Fibroblast of peridontal ligament (primary cell): ENCODE measurements at regions not wholly inside any gene's neighbourhood (a gene's known extent, or its start where the extent isn't known, plus 50 kb on each side); places are given as distances from the start of the nearest gene placed in this dataset.

Experiments used
- DNase-seq: peaks from one replicate; pipeline ENCODE4 v3.0.0-alpha.2; 2010; ENCODE audit errors: extremely low read depth

DNA sequence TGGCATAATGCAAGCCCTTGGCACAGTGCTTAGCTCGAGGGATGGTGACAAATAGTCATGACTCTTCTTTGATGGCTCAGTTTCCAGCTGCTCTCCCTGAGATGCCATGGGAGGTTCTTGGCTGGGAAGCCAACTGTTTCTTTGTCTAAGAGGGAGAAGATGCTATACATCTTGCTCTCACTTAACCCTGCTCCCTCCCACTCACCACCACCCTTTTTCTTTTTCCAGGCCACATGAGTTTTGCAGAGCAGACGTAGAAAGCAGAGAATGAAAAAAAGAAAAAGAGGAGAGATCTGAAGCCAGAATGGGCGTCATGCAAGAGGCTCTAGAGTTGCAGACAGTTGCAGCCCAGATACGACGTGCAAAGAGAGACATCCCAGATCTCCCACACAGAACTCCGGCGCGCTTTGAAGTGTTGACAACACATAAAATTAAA is 160.5 kb downstream of the FGF18 start:
- DNase-seq: peak; percentile 7

DNA sequence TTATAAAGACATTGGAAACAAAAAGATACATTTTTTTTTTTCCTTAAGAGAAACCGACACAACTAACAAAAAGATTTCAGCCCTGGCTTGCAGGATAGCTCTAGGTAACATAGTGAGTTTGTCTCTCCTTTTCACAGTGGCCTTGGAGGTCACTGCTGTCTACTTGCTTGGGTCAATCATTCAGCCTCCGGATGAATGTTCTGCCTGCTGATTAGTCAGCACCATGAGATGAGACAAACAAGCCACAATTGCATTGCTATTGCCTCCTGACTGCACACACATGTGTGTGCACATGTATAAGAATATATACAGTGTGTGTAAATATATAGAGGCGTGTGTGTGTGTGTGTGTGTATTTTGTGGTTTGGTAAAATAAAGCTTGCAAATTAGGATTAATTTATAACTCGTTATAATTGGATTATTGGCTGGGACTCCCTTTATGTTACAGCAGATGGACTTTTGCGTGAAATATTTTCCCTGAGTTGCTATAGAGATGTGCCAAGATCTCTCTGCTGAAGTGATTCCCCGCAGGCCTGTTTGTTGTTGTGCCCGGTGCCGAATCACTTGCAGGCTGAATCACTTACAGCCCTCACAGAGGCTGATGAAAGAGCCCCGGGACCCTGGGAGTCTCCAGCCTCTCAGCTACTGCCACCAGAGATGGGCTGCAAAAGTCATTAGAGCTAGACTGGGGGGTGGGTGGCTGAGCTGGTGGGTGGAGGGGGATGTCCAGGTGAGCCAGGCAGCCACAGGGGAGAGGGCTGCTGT is 161.2 kb downstream of the FGF18 start:
- peak; percentile 41 for DNase-seq

DNA sequence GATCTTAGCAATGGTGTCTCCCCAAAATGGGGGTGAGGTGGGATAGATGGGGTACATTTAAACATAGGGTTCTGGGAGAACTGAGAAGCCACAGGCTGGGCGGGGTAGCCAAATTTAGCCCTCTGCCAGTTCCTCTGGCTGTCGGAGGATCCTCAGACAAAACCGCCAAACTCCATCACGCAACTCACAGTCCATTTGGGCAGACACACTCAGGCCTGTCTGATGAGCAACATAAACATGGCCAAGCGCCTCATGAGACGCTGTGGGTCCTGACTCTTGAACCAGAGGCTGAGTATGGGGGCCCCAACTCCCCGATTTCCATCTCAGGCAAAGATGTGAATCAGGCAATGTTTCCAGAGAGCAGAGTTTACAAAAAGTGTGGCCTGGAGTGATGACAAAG is 162.3 kb downstream of the FGF18 start:
- no peak for DNase-seq

DNA sequence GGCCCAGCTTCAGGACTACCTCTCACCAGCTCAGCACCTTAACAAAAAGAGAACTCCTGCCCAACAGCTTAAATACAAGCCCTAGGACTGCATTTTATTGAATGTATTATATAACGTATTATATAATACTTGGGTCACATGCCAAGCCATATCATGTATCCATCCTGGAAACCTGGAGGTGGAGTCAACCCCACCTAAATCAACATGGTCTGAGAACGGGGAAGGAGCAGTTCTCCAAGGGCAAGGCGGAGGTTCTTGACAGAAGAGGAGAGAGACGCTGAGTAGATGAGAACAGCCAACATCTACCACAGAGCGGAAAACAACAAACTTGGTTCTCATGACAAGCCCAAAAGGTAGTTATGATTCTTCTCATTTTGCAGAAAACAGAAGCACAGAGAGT is 163.4 kb downstream of the FGF18 start:
- no peak for DNase-seq

GRCh38 chr5:171585981-171586380 is 166.5 kb downstream of the FGF18 start:
- no peak for DNase-seq

- no peak for DNase-seq
Observed at GRCh38 chr5:171586436-171586835, 167.0 kb downstream of the FGF18 start.

GRCh38 chr5:171588046-171588445 is 168.6 kb downstream of the FGF18 start:
- DNase-seq: no peak

DNA sequence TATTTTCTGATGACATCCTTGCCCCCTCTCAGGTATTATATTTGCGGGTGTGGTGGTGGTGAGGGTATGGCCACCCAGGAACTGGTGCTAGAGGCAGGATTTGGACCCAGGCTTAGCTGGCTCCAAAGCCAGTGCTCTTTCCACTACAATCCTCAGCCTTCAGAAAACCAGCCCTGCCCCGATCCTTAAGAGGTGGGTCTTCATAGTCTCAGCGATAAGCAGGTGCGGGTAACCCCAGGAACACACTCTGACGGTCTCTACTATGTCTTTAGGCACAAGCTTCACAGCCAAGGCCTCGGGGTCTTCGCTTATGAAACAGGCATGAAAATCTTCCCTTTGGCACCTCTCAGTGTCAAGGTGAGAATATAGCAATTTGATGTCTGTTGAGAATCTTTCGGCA is 169.3 kb downstream of the FGF18 start:
- no peak for DNase-seq

- DNase-seq: no peak
Observed at GRCh38 chr5:171589461-171589860, 170.0 kb downstream of the FGF18 start.

GRCh38 chr5:171592076-171592475 is 172.6 kb downstream of the FGF18 start:
- no peak for DNase-seq

DNA sequence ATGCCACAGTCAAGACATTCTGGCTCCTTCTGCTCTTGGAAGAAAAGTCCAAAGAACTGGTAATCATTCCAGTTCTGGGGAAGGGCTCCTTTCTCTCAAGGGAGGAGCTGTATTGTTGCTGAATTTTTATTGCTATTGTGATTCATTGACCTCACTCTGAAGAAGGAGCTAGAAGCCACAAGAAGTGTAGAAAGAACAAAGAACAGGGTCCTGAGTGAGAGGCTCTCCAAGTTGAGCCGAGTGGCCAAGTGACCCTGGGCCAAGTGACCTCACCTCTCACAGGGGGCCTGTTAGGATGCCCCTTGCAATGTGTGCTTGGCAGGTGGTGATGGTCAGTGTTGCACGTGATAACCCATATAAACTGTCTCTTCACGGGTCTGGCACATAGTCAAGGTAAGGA is 173.3 kb downstream of the FGF18 start:
- DNase-seq: no peak

GRCh38 chr5:171593401-171593800 is 174.0 kb downstream of the FGF18 start:
- no peak for DNase-seq

- DNase-seq: no peak
Observed at GRCh38 chr5:171593976-171594375, 174.5 kb downstream of the FGF18 start.

DNA sequence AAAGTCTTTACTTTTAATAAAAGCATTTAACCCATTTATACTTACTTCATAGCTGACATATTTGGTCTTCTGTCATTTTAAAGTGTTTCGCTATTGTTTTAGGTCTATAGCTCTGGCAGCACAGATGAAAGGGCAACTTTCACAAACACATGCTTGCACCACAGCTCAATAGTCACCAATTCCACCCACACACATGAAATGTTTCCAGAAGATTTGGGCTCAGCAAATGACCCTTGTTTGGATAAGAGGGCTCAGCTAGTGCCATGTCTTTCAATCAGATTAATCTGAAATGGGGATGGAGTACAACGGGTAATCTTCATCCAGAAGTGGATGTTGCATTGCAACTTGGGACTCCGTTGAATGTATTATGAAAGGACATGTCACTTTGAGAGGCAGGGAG is 176.0 kb downstream of the FGF18 start:
- no peak for DNase-seq

- peak; percentile 59 for DNase-seq
Observed at GRCh38 chr5:171595801-171596231, 176.4 kb downstream of the FGF18 start.

GRCh38 chr5:171596391-171596878 is 177.0 kb downstream of the FGF18 start:
- peak; percentile 64 for DNase-seq

DNA sequence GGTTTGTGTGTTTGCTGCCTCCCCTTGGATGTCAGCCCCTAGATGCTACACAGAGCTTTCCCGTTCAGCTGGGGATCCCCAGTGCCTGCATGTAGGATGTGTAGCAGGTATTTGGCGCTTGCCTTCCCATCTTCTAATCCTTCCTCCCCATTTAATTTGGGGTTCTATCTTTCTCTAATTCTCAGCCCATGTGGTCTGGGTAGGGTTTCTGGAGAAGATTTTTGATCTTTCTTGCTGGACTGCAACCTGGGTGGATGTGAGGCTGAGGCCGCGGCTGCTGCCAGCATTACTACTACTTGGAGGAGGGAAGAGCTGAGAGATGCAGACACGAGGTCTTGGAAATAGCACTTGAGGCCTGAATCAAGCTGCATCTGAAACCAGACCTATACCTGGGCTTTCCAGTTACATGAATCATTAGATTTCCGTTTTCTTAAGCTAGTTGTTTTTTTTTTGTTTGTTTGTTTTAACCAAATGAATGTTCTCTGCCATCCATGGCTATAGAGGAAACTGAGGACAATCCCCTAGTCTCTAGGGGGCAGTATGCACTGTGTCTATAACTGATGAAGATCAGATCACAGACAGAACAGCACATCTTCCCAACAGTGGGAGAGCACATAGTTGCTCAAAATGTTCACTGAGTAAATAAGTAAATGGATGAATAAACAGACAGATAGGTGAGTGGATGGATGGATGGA is 178.6 kb downstream of the FGF18 start:
- DNase-seq: no peak

DNA sequence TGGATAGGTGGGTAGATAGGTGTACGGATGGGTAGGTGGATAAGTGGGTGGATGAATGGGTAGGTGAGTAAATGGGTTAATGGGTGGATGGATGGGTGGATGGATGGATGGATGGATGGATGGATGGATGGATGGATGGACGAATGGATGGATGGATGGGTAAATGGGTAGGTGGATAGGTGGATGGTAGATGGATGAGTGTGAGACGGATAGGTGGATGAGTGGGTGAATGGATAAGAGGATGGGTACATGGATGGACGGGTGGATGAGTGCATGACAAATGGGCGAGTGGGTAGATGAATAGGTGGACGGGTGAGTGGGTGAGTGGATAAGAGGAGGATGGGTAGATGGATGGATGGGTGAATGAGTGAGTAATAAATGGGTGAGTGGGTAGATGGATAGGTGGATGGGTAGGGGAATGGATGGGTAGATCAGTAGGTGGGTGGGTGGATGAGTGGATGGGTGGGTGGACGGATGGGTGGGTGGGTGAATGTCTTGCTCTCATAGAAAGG is 179.2 kb downstream of the FGF18 start:
- no peak for DNase-seq

- no peak for DNase-seq
Observed at GRCh38 chr5:171599411-171599810, 180.0 kb downstream of the FGF18 start.

DNA sequence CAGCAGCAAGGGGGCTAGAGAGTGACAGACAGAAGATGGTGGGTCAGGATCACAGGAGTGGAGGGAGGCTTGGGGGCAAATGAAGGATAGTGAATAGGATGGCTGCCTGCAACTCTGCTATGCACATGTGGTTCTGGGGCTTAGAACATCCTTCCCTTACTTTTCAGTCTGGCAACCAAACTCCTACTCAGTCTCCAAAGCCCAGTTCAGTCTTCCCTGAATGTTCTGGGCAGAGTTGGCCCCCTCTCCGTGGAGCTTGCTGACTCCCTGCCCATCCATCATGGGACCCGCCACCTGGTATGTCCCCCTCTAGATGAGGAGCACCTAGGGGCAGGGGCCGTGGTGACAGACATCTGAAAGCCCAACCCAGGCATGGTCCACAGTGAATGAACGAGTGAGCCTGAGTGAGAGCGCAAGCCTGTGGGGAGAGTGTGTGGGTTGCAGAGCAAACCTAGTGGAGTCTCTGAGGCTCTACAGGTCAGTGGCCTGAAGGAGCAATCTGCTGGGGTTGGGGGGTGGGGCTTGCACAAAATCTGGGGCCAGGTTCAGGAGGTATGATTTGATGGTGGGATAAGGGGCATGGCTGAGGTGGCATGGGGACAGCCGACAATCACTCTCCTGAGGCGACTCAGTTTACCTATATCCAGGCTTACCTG is 180.6 kb downstream of the FGF18 start:
- DNase-seq: no peak

GRCh38 chr5:171600741-171601265 is 181.4 kb downstream of the FGF18 start:
- DNase-seq: no peak

GRCh38 chr5:171601266-171601881 is 181.9 kb downstream of the FGF18 start:
- DNase-seq: no peak
